ENCODE measurements at regions not wholly inside any gene's neighbourhood (a gene's known extent, or its start where the extent isn't known, plus 50 kb on each side); places are given as distances from the start of the nearest gene placed in this dataset.

DNA sequence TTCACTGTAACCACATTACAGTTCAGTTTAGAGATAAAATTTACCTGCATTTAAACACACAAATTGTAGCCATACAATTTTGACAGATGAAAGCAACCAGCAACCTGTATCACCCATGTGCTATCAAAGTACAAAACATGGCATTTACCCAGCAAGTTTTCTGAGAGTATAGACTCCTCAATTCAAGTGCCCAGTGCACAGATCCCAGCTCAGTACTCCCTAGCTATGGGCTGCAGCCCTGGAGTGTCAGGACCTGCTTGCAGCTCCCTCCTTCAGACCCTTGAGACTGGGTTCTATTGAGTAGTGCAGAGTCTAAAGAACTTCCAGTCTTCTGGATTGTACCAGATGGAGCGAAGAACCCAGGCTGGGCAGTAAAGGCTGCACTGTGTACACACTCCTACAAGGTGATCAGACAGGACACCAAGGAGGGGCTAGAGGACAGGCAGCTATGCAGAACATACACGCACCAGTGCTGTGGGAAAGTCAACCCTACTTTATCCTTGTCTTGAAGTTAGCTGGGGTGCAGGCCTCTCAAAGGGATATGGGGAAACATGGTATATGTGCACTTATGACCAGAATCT, 77.7 kb downstream of the DDX3Y start:
- no peak overlapping the region for H2BK120ac ChIP-seq (replicated peaks; ENCODE audit: low read depth, low read length)
- 0 out of 2 replicates have a peak overlapping the region, but pooled peaks have one; percentile 68 for H2BK12ac ChIP-seq (ENCODE audit: low read depth, low read length)
- H3K4ac ChIP-seq (replicated peaks; ENCODE audit: insufficient read length, low read depth, low read length): no peak overlapping the region
- FAIRE-seq: no peak
- no peaks in the 10 kb centered on the region for H3K23me2 ChIP-seq (ENCODE audit: low read depth, low read length)
- no peak overlapping the region for H2BK5ac ChIP-seq (ENCODE audit: low read depth, low read length)
- ChIA-PET POLR2A (ENCODE audit: partially characterized antibody) (no interaction called here), CTCF (ENCODE audit: partially characterized antibody) (no interaction called here)
- H3K23ac ChIP-seq (ENCODE audit: insufficient read length): no peak overlapping the region
- H2BK15ac ChIP-seq (ENCODE audit: low read length): no peak overlapping the region
- H3K14ac ChIP-seq (ENCODE audit: insufficient read length): no peak overlapping the region
- no peak overlapping the region for H3K56ac ChIP-seq (replicated peaks; ENCODE audit: insufficient read length, low read depth, low read length)
- no peaks in the 10 kb centered on the region for H3K36me3 ChIP-seq (ENCODE audit: control insufficient read depth in 2 of 4, insufficient read depth in 4 of 4, low read length in 3 of 4)
- H3K18ac ChIP-seq (ENCODE audit: extremely low read depth, low read length): no peak overlapping the region
- H2BK20ac ChIP-seq (ENCODE audit: low read length): no peak overlapping the region
- H3K4me2 ChIP-seq (ENCODE audit: insufficient read depth in 1 of 2, low read depth in 2 of 2, low read length in 2 of 2): no peak overlapping the region
- no peaks in the 10 kb centered on the region for H3K27me3 ChIP-seq (replicated peaks in 1 of 4; ENCODE audit: control insufficient read depth in 3 of 4, extremely low read depth in 1 of 4, insufficient read depth in 3 of 4, low read length in 3 of 4)
- no peak overlapping the region for H2AK5ac ChIP-seq (ENCODE audit: low read depth, low read length)
- H3K4me3 ChIP-seq (ENCODE audit: extremely low read depth in 1 of 4, insufficient read depth in 2 of 4, low read depth in 3 of 4, low read length in 4 of 4): no peak overlapping the region
- no peak overlapping the region for H3K9ac ChIP-seq (replicated peaks in 1 of 4; ENCODE audit: extremely low read depth in 1 of 4, low read depth in 3 of 4, low read length in 3 of 4)
- H3K27ac ChIP-seq (ENCODE audit: low read depth, low read length): no peak overlapping the region
- H3K4me1 ChIP-seq (replicated peaks in 1 of 4; ENCODE audit: control insufficient read depth in 3 of 4, insufficient read depth in 4 of 4, low read length in 3 of 4): peaks cover 0 to 11% (median 6%) of the 10 kb centered on the region in 4 experiments; a peak in 4 of 7 replicates
- no peaks in the 10 kb centered on the region for H3K9me3 ChIP-seq (ENCODE audit: insufficient read depth in 2 of 2, low read depth in 1 of 2, low read length in 1 of 2)
- WGBS, 2 experiments (ENCODE audit: extremely low coverage in 1 of 2, insufficient coverage in 1 of 2, insufficient read length in 1 of 2, insufficient replicate concordance in 2 of 2, low coverage in 1 of 2, low lambda C conversion rate in 2 of 2, missing lambda C conversion rate in 1 of 2): 100% methylated on average over 2 of the region's 2 CpGs; no CpG with 5 or more reads in 1 of the 2 experiments
- no peaks in the 10 kb centered on the region for H3K79me2 ChIP-seq (ENCODE audit: control insufficient read depth in 1 of 2, insufficient read depth in 2 of 2, low read length in 2 of 2)
- H4K91ac ChIP-seq (replicated peaks; ENCODE audit: insufficient read length, low read length): no peak overlapping the region
- peak overlapping the region; percentile 44; the same call in 1 of the 2 replicates for H2AFZ ChIP-seq (ENCODE audit: low read length)
- TF ChIP-seq POLR2AphosphoS5 (IDR thresholded peaks at IDR 0.05; ENCODE audit: low read depth, low read length) (no peak), JUND (IDR thresholded peaks at IDR 0.05; ENCODE audit: low read length) (no peak), CTBP2 (IDR thresholded peaks at IDR 0.05; ENCODE audit: borderline replicate concordance, insufficient read depth, insufficient read length, low read length) (no peak), EZH2 (IDR thresholded peaks at IDR 0.05; ENCODE audit: low read depth, low read length, severe bottlenecking) (no peak), TBP (IDR thresholded peaks at IDR 0.05; ENCODE audit: low read depth, low read length) (no peak), SAP30 (IDR thresholded peaks at IDR 0.05; ENCODE audit: insufficient read depth, insufficient replicate concordance, low read length) (no peak), YY1 (IDR thresholded peaks at IDR 0.05; ENCODE audit: low read depth, low read length) (no peak), NRF1 (IDR thresholded peaks at IDR 0.05; ENCODE audit: low read depth, low read length) (no peak)
- H4K8ac ChIP-seq (ENCODE audit: extremely low read depth, insufficient read depth, low read length): no peak overlapping the region
- H4K5ac ChIP-seq (ENCODE audit: insufficient read length, low read depth, low read length): no peak overlapping the region
- DNase-seq (ENCODE audit: low read depth in 1 of 2, low spot score in 2 of 2): no peak
- no peaks in the 10 kb centered on the region for H3K79me1 ChIP-seq (ENCODE audit: low read depth, low read length)
- no peaks in the 10 kb centered on the region for H4K20me1 ChIP-seq (replicated peaks in 1 of 2; ENCODE audit: control insufficient read depth in 1 of 2, insufficient read depth in 2 of 2, low read length in 2 of 2)
